Fibroblast of the aortic adventitia (primary cell): ENCODE measurements at regions not wholly inside any gene's neighbourhood (a gene's known extent, or its start where the extent isn't known, plus 50 kb on each side); places are given as distances from the start of the nearest gene placed in this dataset.

Experiments used
- DNase-seq: peaks from one replicate; pipeline ENCODE4 v3.0.0-alpha.2; 2010; ENCODE audit warnings: low read depth
- H3K4me3 ChIP-seq: 2 replicates; pipeline ENCODE4 v1.5.1; 2011; ENCODE audit warnings: low read depth, mild to moderate bottlenecking, control low read depth, low read length, moderate library complexity
- CTCF ChIP-seq: IDR thresholded peaks from 2 replicates; pipeline ENCODE4 v1.5.1; 2011; ENCODE audit warnings: mild to moderate bottlenecking, low read length, control low read depth, inconsistent platforms; ENCODE audit not compliant: insufficient read depth

- no peak overlapping the region for H3K4me3 ChIP-seq
- no peak for TF ChIP-seq CTCF
- no peak for DNase-seq
Observed at GRCh38 chr3:86826292-86826691, 164.7 kb downstream of the VGLL3 start.

- H3K4me3 ChIP-seq = no peak overlapping the region
- no peak for DNase-seq
- no peak for TF ChIP-seq CTCF
Observed at GRCh38 chr3:86815880-86816279, 175.1 kb downstream of the VGLL3 start.

GRCh38 chr3:86814918-86815655 lies 175.9 kb downstream of the VGLL3 start:
- DNase-seq = peak; percentile 11

GRCh38 chr3:86814321-86814720 lies 176.6 kb downstream of the VGLL3 start:
- no peak overlapping the region for H3K4me3 ChIP-seq
- no peak for DNase-seq
- no peak for TF ChIP-seq CTCF

More at GRCh38 chr3:86814918-86815655, 175.9 kb downstream of the VGLL3 start:
- H3K4me3 ChIP-seq = no peak overlapping the region
- TF ChIP-seq CTCF = no peak

- no peak overlapping the region for H3K4me3 ChIP-seq
- DNase-seq = peak; percentile 30
- no peak for TF ChIP-seq CTCF
Observed at GRCh38 chr3:86801921-86802320, 189.0 kb downstream of the VGLL3 start.

- TF ChIP-seq CTCF = no peak
- DNase-seq = no peak
- H3K4me3 ChIP-seq = no peak overlapping the region
Observed at GRCh38 chr3:86801066-86801465, 189.9 kb downstream of the VGLL3 start.

GRCh38 chr3:86800116-86800515 lies 190.8 kb downstream of the VGLL3 start:
- no peak overlapping the region for H3K4me3 ChIP-seq
- DNase-seq = no peak
- TF ChIP-seq CTCF = no peak
